ENCODE measurements at regions not wholly inside any gene's neighbourhood (a gene's known extent, or its start where the extent isn't known, plus 50 kb on each side); places are given as distances from the start of the nearest gene placed in this dataset.

DNA sequence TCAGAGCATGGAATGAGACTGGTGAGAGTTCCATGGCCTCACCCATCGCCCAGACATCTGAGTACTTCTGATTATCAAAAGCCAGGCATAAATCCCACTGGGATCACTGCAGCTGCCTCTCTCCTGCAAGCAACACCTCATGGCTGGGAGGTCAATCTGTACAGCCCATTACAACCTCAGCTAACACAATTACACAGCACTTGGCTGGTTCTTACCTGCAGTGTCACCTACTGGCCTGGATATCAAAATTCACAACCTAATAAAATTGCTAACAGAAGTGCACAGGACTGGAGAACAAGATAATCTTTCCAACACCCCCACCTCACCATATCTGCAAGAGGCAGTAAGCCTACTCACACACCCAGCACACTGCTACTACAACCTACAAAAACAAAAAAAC is 341.7 kb upstream of the NDST3 start:
- Histone ChIP-seq H3K4me3 (ENCODE audit: low read depth, low read length) (no peak overlapping the region), H3K36me3 (ENCODE audit: control insufficient read depth, insufficient read depth, low read length) (no peaks in the 10 kb centered on the region), H3K27me3 (ENCODE audit: control insufficient read depth, insufficient read depth, low read length) (no peaks in the 10 kb centered on the region)
- ChIA-PET CTCF (no interaction called here), POLR2A (no interaction called here)
- DNase-seq (ENCODE audit: low read depth), result no peak
- TF ChIP-seq, protein P1, sequence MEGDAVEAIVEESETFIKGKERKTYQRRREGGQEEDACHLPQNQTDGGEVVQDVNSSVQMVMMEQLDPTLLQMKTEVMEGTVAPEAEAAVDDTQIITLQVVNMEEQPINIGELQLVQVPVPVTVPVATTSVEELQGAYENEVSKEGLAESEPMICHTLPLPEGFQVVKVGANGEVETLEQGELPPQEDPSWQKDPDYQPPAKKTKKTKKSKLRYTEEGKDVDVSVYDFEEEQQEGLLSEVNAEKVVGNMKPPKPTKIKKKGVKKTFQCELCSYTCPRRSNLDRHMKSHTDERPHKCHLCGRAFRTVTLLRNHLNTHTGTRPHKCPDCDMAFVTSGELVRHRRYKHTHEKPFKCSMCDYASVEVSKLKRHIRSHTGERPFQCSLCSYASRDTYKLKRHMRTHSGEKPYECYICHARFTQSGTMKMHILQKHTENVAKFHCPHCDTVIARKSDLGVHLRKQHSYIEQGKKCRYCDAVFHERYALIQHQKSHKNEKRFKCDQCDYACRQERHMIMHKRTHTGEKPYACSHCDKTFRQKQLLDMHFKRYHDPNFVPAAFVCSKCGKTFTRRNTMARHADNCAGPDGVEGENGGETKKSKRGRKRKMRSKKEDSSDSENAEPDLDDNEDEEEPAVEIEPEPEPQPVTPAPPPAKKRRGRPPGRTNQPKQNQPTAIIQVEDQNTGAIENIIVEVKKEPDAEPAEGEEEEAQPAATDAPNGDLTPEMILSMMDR (IDR thresholded peaks at IDR 0.05; ENCODE audit: insufficient read depth, low read depth, low read length), result no peak

- Histone ChIP-seq H3K27me3 (ENCODE audit: control insufficient read depth, insufficient read depth, low read length) (no peaks in the 10 kb centered on the region), H3K4me3 (ENCODE audit: low read depth, low read length) (no peak overlapping the region), H3K36me3 (ENCODE audit: control insufficient read depth, insufficient read depth, low read length) (no peaks in the 10 kb centered on the region)
- TF ChIP-seq, protein P1 (IDR thresholded peaks at IDR 0.05; ENCODE audit: insufficient read depth, low read depth, low read length), result no peak
- ChIA-PET POLR2A (no interaction called here), CTCF (no interaction called here)
- DNase-seq (ENCODE audit: low read depth), result no peak
Measured at GRCh38 chr4:117699595-117699994, 334.7 kb upstream of the NDST3 start.

DNA sequence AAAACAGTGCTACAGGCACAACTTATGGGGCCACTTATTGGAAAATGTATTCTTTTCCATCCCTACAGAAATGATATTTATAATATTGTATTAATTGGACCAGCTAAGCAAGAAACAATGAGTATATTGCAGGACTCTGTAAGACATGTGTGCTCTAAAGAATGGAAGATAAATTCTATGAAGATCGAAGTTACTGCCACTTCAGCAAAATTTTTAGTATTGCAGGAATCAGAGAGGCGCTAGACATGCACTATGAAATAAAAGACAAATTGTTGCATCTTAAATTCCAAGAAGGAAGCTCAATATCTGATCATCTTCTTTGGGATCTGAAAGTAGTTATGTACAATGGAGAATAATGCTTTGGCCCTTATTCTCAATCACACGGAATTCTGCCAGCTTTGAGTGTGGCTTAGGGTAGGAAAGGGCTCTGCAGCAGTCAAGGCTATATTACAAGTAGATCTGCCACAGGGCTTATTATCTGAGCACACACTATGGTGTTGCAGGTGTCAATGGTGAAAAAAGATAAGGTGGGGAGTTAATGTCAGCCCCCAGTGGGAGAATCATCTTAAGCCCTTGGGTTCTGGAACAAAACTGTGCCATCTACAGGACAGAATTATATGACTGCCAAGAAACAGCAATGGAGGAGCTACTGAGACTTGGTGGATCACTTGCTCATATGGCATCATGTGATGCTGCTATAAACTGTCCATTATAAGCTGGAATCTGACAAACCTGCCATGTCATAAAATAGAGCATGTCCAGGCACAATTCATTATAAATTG is 334.0 kb upstream of the NDST3 start:
- no peak for DNase-seq (ENCODE audit: low read depth)
- CTCF ChIA-PET, result no interaction called here
- no peaks in the 10 kb centered on the region for H3K27me3 ChIP-seq (ENCODE audit: control insufficient read depth, insufficient read depth, low read length)
- no peak overlapping the region for H3K4me3 ChIP-seq (ENCODE audit: low read depth, low read length)
- TF ChIP-seq, protein P1 (IDR thresholded peaks at IDR 0.05; ENCODE audit: insufficient read depth, low read depth, low read length), result no peak
- no peaks in the 10 kb centered on the region for H3K36me3 ChIP-seq (ENCODE audit: control insufficient read depth, insufficient read depth, low read length)
- POLR2A ChIA-PET, result no interaction called here

DNA sequence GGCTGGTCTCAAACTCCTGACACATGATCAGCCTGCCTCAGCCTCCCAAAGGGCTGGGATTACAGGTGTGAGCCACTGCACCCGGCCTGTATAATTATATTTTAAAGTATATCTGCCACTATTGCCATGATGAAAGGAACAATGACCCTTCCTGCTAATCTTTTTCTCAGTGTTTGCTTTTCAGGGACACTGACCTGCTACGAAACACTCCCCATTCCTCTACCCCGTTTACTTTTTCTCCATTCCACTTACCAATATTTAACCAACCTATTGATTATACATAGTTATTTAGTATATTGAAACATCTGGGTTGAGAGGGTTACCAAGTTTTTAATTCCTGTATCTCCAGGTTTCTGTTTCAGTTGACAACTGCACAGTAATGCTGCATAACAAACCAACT is 331.9 kb upstream of the NDST3 start:
- Histone ChIP-seq H3K27me3 (ENCODE audit: control insufficient read depth, insufficient read depth, low read length) (no peaks in the 10 kb centered on the region), H3K36me3 (ENCODE audit: control insufficient read depth, insufficient read depth, low read length) (no peaks in the 10 kb centered on the region), H3K4me3 (ENCODE audit: low read depth, low read length) (no peak overlapping the region)
- TF ChIP-seq, protein P1 (IDR thresholded peaks at IDR 0.05; ENCODE audit: insufficient read depth, low read depth, low read length), result no peak
- no peak for DNase-seq (ENCODE audit: low read depth)
- ChIA-PET POLR2A (no interaction called here), CTCF (no interaction called here)

- DNase-seq (ENCODE audit: low read depth), result no peak
- no peaks in the 10 kb centered on the region for H3K36me3 ChIP-seq (ENCODE audit: control insufficient read depth, insufficient read depth, low read length)
- CTCF ChIA-PET, result no interaction called here
- no peaks in the 10 kb centered on the region for H3K27me3 ChIP-seq (ENCODE audit: control insufficient read depth, insufficient read depth, low read length)
- TF ChIP-seq, protein P1 (IDR thresholded peaks at IDR 0.05; ENCODE audit: insufficient read depth, low read depth, low read length), result no peak
- no peak overlapping the region for H3K4me3 ChIP-seq (ENCODE audit: low read depth, low read length)
- POLR2A ChIA-PET, result no interaction called here
Measured at GRCh38 chr4:117704721-117705120, 329.6 kb upstream of the NDST3 start.

Measured in BJ (cell line).